ENCODE measurements at regions not wholly inside any gene's neighbourhood (a gene's known extent, or its start where the extent isn't known, plus 50 kb on each side); places are given as distances from the start of the nearest gene placed in this dataset.

GRCh38 chr2:13014783-13015182, 298.0 kb downstream of the TRIB2 start:
- DNase-seq (ENCODE audit: low read depth) = no peak
- no peak overlapping the region for H3K4me3 ChIP-seq (ENCODE audit: control insufficient read depth, low read depth, low read length)
- TF ChIP-seq CTCF (conservative IDR thresholded peaks at IDR 0.05; ENCODE audit: control insufficient read depth, insufficient read depth, low read depth, low read length) = no peak

DNA sequence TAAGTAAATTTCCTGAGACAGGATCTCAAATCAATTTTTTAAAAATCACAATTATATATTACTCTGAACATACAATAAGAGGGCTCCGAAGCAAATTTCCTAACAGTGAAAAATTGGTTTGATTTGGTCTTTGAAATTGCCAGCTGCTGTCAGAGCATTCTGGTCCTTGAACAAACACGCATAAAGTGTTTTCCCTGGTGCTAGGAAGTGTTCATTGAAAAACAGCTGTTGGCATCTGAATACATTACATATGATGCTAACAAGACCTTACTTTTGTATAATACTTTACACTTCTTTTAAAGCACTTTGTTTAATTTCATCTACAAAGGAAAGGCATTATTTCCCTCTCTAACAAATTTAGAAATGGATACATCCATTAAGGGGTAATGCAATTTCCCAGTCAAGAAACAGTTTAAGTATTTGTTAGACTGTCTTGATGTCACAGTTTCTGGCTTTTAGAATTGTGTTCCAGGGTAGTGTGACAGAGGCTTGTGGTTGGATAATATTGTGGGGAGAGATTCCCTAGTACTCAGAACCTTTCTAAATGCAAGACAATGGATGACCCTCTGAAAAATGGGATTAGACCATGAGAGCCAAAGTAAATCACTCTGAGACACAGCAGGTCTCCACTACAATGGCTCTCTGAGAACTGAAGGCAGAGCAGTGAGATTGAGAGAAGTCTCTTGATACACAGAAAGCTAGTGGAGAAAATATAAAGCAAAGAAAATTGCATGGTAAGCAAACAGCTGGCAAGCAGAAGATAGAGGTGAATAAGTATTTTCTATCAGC, 299.0 kb downstream of the TRIB2 start:
- no peak overlapping the region for H3K4me3 ChIP-seq (ENCODE audit: control insufficient read depth, low read depth, low read length)
- no peak for DNase-seq (ENCODE audit: low read depth)
- TF ChIP-seq CTCF (conservative IDR thresholded peaks at IDR 0.05; ENCODE audit: control insufficient read depth, insufficient read depth, low read depth, low read length) = no peak

DNA sequence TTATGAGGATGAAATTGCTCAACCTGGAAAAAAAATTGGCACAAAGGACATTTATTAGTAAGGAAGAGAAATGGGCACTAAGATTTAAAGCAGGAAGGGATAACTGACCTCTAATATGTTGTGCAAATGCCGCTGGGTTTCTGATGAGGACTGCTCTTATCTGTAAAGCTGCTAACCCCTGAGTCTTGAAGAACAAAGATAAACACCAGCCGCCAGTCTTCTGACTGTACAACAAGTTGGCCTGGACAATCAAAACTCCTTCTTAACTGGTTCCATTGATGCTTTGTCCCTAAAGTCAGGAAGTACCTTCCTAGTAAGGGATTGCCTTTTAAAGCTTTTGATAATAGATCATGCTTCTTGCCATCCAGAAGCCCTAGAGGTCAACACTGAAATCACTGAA, 301.8 kb downstream of the TRIB2 start:
- no peak for TF ChIP-seq CTCF (conservative IDR thresholded peaks at IDR 0.05; ENCODE audit: control insufficient read depth, insufficient read depth, low read depth, low read length)
- no peak for DNase-seq (ENCODE audit: low read depth)
- no peak overlapping the region for H3K4me3 ChIP-seq (ENCODE audit: control insufficient read depth, low read depth, low read length)

- no peak overlapping the region for H3K4me3 ChIP-seq (ENCODE audit: control insufficient read depth, low read depth, low read length)
- DNase-seq (ENCODE audit: low read depth) = no peak
- no peak for TF ChIP-seq CTCF (conservative IDR thresholded peaks at IDR 0.05; ENCODE audit: control insufficient read depth, insufficient read depth, low read depth, low read length)
These were observed 303.0 kb downstream of the TRIB2 start for GRCh38 chr2:13019781-13020180.

DNA sequence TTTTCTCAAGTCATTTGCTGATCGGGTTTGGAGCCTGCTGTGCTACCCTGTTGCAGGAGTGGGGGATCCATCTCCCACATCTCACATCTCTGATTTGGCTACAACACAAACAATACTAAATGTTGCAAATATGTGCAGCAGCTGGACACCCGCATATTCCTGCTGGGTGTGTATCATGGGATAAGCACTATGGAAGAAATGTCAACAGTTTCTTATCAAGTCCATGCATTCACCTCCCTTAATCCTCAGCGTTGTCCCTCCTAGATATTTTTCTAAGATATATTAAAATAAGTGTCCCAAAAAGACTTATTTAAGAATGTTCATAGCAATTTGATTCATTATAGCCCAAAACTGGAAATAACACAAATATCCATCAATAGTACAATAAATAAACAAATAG, 303.7 kb downstream of the TRIB2 start:
- DNase-seq (ENCODE audit: low read depth) = no peak

DNA sequence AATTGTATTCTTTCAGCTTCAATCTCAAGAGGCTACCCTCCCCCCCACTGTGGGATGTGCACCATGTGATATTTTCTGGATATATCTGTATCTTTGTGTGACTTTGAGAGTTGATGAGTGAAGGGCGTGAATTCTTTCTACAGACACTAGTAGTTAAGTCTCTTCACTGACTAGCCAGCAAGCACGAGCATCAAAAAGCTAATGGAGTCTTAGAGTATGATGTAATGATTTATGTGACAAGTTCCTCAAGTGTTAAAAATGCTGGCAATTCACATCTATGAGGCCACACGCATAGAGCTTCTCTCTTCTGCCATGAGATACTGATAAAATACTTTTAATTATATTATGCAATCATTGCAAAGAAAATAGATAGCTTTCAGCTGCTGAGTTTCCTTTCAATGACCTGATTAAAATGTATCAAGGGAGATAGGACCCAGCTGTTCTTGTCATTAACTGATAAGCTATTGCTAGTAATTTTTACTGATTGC, 304.8 kb downstream of the TRIB2 start:
- DNase-seq (ENCODE audit: low read depth) = no peak
- H3K4me3 ChIP-seq (ENCODE audit: control insufficient read depth, low read depth, low read length) = no peak overlapping the region
- TF ChIP-seq CTCF (conservative IDR thresholded peaks at IDR 0.05; ENCODE audit: control insufficient read depth, insufficient read depth, low read depth, low read length) = no peak

More for the DNA sequence above, 303.7 kb downstream of the TRIB2 start:
- H3K4me3 ChIP-seq (ENCODE audit: control insufficient read depth, low read depth, low read length) = no peak overlapping the region
- TF ChIP-seq CTCF (conservative IDR thresholded peaks at IDR 0.05; ENCODE audit: control insufficient read depth, insufficient read depth, low read depth, low read length) = no peak

Measured in fibroblast of mammary gland (primary cell).